ENCODE measurements at regions not wholly inside any gene's neighbourhood (a gene's known extent, or its start where the extent isn't known, plus 50 kb on each side); places are given as distances from the start of the nearest gene placed in this dataset.

DNA sequence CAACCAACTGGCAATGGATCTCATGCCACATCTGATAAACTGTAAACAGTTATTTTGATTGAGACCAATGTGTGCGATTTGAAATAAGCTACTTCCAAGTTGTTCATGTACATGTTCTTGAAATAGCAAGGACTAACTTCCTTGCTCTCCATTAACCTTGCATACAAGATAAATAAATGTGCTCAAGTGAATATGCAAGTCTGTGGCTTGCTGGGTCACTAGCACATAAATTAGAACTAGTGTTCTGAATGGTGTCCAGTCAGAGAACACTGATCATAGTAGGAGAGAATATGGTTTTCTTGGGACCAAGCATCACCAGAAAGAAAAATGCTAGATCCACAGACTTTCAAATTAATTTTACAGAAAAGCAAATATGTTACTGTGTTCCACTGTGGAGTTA lies 640.0 kb upstream of the CCDC54 start:
- Mint-ChIP-seq H3K27ac (ENCODE audit: unreplicated experiment) (no peak overlapping the region), H3K4me1 (ENCODE audit: low read depth) (peaks cover 11% of the 10 kb centered on the region)

GRCh38 chr3:106740116-106740515 lies 637.1 kb upstream of the CCDC54 start:
- Mint-ChIP-seq H3K4me1 (ENCODE audit: low read depth) (peaks cover 8% of the 10 kb centered on the region), H3K9me3 (ENCODE audit: low read depth) (no peaks in the 10 kb centered on the region), H3K36me3 (ENCODE audit: low read depth) (no peaks in the 10 kb centered on the region), H3K27ac (ENCODE audit: unreplicated experiment) (no peak overlapping the region), H3K27me3 (ENCODE audit: low read depth) (no peaks in the 10 kb centered on the region), H3K4me3 (ENCODE audit: unreplicated experiment) (no peak overlapping the region)
- TF ChIP-seq, protein P1, sequence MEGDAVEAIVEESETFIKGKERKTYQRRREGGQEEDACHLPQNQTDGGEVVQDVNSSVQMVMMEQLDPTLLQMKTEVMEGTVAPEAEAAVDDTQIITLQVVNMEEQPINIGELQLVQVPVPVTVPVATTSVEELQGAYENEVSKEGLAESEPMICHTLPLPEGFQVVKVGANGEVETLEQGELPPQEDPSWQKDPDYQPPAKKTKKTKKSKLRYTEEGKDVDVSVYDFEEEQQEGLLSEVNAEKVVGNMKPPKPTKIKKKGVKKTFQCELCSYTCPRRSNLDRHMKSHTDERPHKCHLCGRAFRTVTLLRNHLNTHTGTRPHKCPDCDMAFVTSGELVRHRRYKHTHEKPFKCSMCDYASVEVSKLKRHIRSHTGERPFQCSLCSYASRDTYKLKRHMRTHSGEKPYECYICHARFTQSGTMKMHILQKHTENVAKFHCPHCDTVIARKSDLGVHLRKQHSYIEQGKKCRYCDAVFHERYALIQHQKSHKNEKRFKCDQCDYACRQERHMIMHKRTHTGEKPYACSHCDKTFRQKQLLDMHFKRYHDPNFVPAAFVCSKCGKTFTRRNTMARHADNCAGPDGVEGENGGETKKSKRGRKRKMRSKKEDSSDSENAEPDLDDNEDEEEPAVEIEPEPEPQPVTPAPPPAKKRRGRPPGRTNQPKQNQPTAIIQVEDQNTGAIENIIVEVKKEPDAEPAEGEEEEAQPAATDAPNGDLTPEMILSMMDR (IDR thresholded peaks at IDR 0.05): no peak
- no peak for DNase-seq (ENCODE audit: low spot score)

More for the DNA sequence above, 640.0 kb upstream of the CCDC54 start:
- no peaks in the 10 kb centered on the region for H3K9me3 Mint-ChIP-seq (ENCODE audit: low read depth)
- DNase-seq (ENCODE audit: low spot score): no peak
- TF ChIP-seq, protein P1 (IDR thresholded peaks at IDR 0.05): no peak
- H3K4me3 Mint-ChIP-seq (ENCODE audit: unreplicated experiment): no peak overlapping the region
- H3K36me3 Mint-ChIP-seq (ENCODE audit: low read depth): no peaks in the 10 kb centered on the region
- no peaks in the 10 kb centered on the region for H3K27me3 Mint-ChIP-seq (ENCODE audit: low read depth)

DNA sequence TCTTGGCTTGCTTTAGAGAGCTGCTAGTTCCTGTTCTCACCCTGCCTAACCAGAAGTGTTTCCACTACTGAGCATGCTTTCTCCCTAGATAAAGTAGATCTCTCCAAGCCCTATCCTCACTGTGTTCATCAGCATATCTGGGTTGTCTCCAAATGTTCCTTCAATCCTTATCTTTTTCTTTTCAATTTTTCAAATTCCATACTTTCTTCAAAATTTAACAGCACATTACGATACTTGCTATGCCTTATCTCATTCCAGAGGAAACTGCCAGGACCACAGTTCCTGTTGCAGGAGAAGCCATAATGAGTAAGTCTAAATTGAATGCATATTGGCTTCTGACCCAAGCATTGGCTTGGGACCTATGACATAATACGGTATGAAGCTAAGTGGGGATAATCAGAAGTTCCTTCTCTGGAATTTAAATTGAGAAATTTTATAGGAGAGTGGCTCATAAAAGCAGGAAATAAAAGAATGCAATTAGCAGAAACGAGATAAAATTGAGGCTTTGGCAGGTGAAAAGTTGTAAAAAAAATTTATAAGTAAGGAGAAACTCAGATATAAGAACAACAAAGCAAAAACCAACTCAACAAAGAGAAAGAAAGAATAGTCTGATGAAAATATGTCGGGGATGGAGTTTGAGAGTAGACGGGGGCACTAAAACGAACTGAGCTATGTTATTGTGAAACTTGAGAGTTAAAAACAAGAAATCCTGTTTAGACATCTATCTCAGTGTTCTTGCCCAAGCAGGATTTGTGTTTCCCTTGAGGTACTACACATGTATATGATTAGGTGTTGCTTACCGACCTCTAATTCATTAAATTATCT lies 631.7 kb upstream of the CCDC54 start:
- no peak overlapping the region for H3K4me3 Mint-ChIP-seq (ENCODE audit: unreplicated experiment)
- DNase-seq (ENCODE audit: low spot score): no peak
- no peak overlapping the region for H3K27ac Mint-ChIP-seq (ENCODE audit: unreplicated experiment)
- H3K9me3 Mint-ChIP-seq (ENCODE audit: low read depth): no peaks in the 10 kb centered on the region
- H3K4me1 Mint-ChIP-seq (ENCODE audit: low read depth): peaks cover 5% of the 10 kb centered on the region
- H3K27me3 Mint-ChIP-seq (ENCODE audit: low read depth): no peaks in the 10 kb centered on the region
- no peaks in the 10 kb centered on the region for H3K36me3 Mint-ChIP-seq (ENCODE audit: low read depth)
- TF ChIP-seq, protein P1 (IDR thresholded peaks at IDR 0.05): no peak

DNA sequence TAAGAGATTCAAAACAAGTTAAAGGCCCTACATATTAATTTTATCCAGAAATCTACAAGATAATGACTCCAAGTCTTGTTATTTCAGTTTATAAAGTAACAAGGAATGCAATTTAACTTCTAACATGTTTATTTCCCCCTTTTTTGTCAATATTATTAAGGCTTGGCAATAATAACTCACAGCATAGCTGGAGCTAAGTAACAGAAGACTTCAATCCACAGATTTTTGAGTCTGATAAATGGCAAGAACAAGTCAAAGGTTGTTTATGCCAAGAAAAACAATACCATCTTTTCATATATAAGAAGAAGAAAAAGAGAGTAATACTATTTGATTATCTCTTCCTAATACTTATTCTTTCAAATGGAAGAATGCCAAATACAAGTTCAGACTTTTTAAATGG lies 631.0 kb upstream of the CCDC54 start:
- no peak overlapping the region for H3K27ac Mint-ChIP-seq (ENCODE audit: unreplicated experiment)
- H3K9me3 Mint-ChIP-seq (ENCODE audit: low read depth): no peaks in the 10 kb centered on the region
- peaks cover 5% of the 10 kb centered on the region for H3K4me1 Mint-ChIP-seq (ENCODE audit: low read depth)
- DNase-seq (ENCODE audit: low spot score): no peak
- H3K27me3 Mint-ChIP-seq (ENCODE audit: low read depth): no peaks in the 10 kb centered on the region
- TF ChIP-seq, protein P1 (IDR thresholded peaks at IDR 0.05): no peak
- no peaks in the 10 kb centered on the region for H3K36me3 Mint-ChIP-seq (ENCODE audit: low read depth)
- no peak overlapping the region for H3K4me3 Mint-ChIP-seq (ENCODE audit: unreplicated experiment)

DNA sequence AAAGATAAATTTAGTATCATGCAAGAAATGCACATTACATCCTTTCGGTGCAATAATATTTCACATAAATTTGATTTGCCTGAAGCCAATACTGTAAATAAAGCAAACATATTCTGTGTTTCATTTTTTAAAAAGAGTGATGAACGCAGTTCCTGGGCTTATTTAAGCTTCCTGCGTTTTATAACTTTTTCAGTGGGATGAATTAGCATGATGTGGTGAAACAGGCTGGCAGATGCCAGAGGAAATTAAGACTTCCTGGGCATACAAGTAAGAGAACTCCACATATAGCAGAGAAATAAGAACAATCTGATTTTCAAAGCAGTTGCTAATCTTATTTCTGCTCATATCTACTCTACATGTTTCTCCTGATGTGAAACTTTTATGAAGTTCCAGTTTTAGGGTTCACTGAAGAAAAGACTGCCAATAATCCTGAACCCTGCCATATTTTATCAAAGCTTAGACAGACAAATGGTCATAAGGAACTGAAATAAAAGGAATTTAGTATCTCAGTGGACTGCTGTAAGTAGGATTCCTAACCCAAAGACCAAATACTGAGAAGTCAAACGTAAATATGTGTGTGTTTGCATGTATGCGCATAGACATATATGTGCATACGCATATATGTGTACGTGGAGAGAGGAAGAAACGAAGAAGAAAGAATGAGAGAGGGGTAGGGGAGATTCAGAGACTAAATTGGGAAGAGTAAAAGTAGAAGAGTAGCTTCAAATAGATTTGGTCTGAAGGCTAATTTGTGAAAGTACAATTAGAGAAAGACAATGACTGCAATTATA lies 628.6 kb upstream of the CCDC54 start:
- Mint-ChIP-seq H3K27ac (ENCODE audit: unreplicated experiment) (no peak overlapping the region), H3K36me3 (ENCODE audit: low read depth) (no peaks in the 10 kb centered on the region), H3K4me3 (ENCODE audit: unreplicated experiment) (no peak overlapping the region), H3K27me3 (ENCODE audit: low read depth) (no peaks in the 10 kb centered on the region), H3K9me3 (ENCODE audit: low read depth) (peaks cover 6% of the 10 kb centered on the region), H3K4me1 (ENCODE audit: low read depth) (peaks cover 5% of the 10 kb centered on the region)
- TF ChIP-seq, protein P1 (IDR thresholded peaks at IDR 0.05): no peak
- no peak for DNase-seq (ENCODE audit: low spot score)

All from chondrocyte (in vitro differentiated cells).